HCT116 (cell line): ENCODE measurements at regions not wholly inside any gene's neighbourhood (a gene's known extent, or its start where the extent isn't known, plus 50 kb on each side); places are given as distances from the start of the nearest gene placed in this dataset.

Experiments used
- ATF3 ChIP-seq: IDR thresholded peaks from 2 replicates; pipeline ENCODE4 v1.6.1; 2012
- CEBPB ChIP-seq: IDR thresholded peaks from 2 replicates; pipeline ENCODE4 v1.6.1; 2012; ENCODE audit warnings: low read depth
- CTCF ChIP-seq, 3 experiments: fragments of 200-600 bp in 1 of 3; sonication (generic) in 1 of 3; IDR thresholded peaks in 2 of 3; conservative IDR thresholded peaks in 1 of 3; 2 replicates each; pipeline ENCODE4 v1.5.1; 2012 to 2017; ENCODE audit warnings: low read depth in 2 of 3, low read length in 2 of 3, antibody characterized with exemption in 1 of 3, borderline replicate concordance in 1 of 3, control low read depth in 1 of 3, mild to moderate bottlenecking in 1 of 3, mixed read lengths in 1 of 3, mixed run types in 1 of 3, moderate library complexity in 1 of 3; ENCODE audit not compliant: insufficient read depth in 1 of 3
- EZH2phosphoT487 ChIP-seq: fragments of 200-600 bp; IDR thresholded peaks from 2 replicates; pipeline ENCODE4 v1.6.1; 2018; ENCODE audit warnings: antibody characterized with exemption, borderline replicate concordance
- MAX ChIP-seq: IDR thresholded peaks from 2 replicates; pipeline ENCODE4 v1.6.1; 2012
- POLR2A ChIP-seq: IDR thresholded peaks from 2 replicates; pipeline ENCODE4 v1.7.0; 2011; ENCODE audit warnings: borderline replicate concordance; ENCODE audit not compliant: insufficient read depth, insufficient read length; ENCODE audit errors: extremely low read depth
- POLR2AphosphoS5 ChIP-seq: IDR thresholded peaks from 2 replicates; pipeline ENCODE4 v1.6.1; 2011; ENCODE audit warnings: mild to moderate bottlenecking, low read depth, low read length, moderate library complexity
- SRF ChIP-seq: IDR thresholded peaks from 2 replicates; pipeline ENCODE4 v1.6.1; 2012; ENCODE audit warnings: low read depth
- YY1 ChIP-seq: IDR thresholded peaks from 2 replicates; pipeline ENCODE4 v1.6.1; 2011; ENCODE audit warnings: low read length, low read depth, moderate library complexity, mild to moderate bottlenecking; ENCODE audit not compliant: insufficient replicate concordance; ENCODE audit errors: extremely low read depth
- ZNF274 ChIP-seq: fragments of 200-500 bp; sonication (Bioruptor generic); IDR thresholded peaks from 2 replicates; pipeline ENCODE4 v1.6.1; 2014; ENCODE audit warnings: mild to moderate bottlenecking, low read depth, low read length, inconsistent platforms

GRCh38 chr1:56215771-56216170 is 363.6 kb downstream of the PLPP3 start:
- no peak for TF ChIP-seq POLR2A
- no peak for TF ChIP-seq MAX
- TF ChIP-seq ZNF274, result no peak
- TF ChIP-seq CEBPB, result no peak
- TF ChIP-seq EZH2phosphoT487, result no peak
- no peak for TF ChIP-seq ATF3
- no peak for TF ChIP-seq CTCF (IDR thresholded peaks at IDR 0.05 in 2 of 3, conservative IDR thresholded peaks at IDR 0.05 in 1 of 3; ENCODE audit: borderline replicate concordance in 1 of 3, insufficient read depth in 1 of 3, low read depth in 2 of 3, low read length in 2 of 3)
- TF ChIP-seq YY1, result no peak
- no peak for TF ChIP-seq POLR2AphosphoS5
- TF ChIP-seq SRF, result no peak
